Adrenal gland (tissue), 5 donors: ENCODE measurements at regions not wholly inside any gene's neighbourhood (a gene's known extent, or its start where the extent isn't known, plus 50 kb on each side); places are given as distances from the start of the nearest gene placed in this dataset.

Source experiments
- POLR2A ChIP-seq, 2 donors: fragments of 450-650 bp; IDR thresholded peaks; one replicate each; pipeline ENCODE4 v1.6.1; 2017; ENCODE audit warnings: antibody characterized with exemption in 2 of 2, mild to moderate bottlenecking in 2 of 2, moderate library complexity in 1 of 2
- TF ChIP-seq, protein P1 (sequence below), 6 experiments: fragments of 450-650 bp in 4 of 6; fragments of 200-600 bp in 2 of 6; sonication (generic) in 1 of 6; IDR thresholded peaks; 1 replicate in 5 of 6; 2 replicates in 1 of 6; pipeline versions ENCODE4 v1.5.1 to v1.8.0; 2016 to 2021; ENCODE audit warnings: antibody characterized with exemption in 6 of 6, mild to moderate bottlenecking in 2 of 6, moderate library complexity in 1 of 6
- donor health status: DM: no; HTN: no; CAD: no.

- TF ChIP-seq, protein P1, sequence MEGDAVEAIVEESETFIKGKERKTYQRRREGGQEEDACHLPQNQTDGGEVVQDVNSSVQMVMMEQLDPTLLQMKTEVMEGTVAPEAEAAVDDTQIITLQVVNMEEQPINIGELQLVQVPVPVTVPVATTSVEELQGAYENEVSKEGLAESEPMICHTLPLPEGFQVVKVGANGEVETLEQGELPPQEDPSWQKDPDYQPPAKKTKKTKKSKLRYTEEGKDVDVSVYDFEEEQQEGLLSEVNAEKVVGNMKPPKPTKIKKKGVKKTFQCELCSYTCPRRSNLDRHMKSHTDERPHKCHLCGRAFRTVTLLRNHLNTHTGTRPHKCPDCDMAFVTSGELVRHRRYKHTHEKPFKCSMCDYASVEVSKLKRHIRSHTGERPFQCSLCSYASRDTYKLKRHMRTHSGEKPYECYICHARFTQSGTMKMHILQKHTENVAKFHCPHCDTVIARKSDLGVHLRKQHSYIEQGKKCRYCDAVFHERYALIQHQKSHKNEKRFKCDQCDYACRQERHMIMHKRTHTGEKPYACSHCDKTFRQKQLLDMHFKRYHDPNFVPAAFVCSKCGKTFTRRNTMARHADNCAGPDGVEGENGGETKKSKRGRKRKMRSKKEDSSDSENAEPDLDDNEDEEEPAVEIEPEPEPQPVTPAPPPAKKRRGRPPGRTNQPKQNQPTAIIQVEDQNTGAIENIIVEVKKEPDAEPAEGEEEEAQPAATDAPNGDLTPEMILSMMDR (IDR thresholded peaks at IDR 0.05) = no peak
- no peak for TF ChIP-seq POLR2A (IDR thresholded peaks at IDR 0.05)
These were observed 106.7 kb downstream of the KDM5D start for GRCh38 chrY:19637651-19638347.
